Fibroblast of lung (primary cell): ENCODE measurements at regions not wholly inside any gene's neighbourhood (a gene's known extent, or its start where the extent isn't known, plus 50 kb on each side); places are given as distances from the start of the nearest gene placed in this dataset.

Experiments used
- DNase-seq, 2 donors: peaks; one replicate each; pipeline versions ENCODE4 v3.0.0 to v3.0.0-alpha.2; 2010; ENCODE audit warnings: low read depth in 2 of 2
- H2AFZ ChIP-seq: 2 replicates; pipeline ENCODE4 v1.5.1; 2012; ENCODE audit warnings: low read length, control low read depth, inconsistent platforms
- H3K27ac ChIP-seq: 2 replicates; pipeline ENCODE4 v1.5.1; 2011; ENCODE audit warnings: low read length, control low read depth; ENCODE audit not compliant: insufficient read depth
- H3K27me3 ChIP-seq: 2 replicates; pipeline ENCODE4 v1.5.1; 2011; ENCODE audit warnings: mild to moderate bottlenecking, low read length; ENCODE audit not compliant: control insufficient read depth, insufficient read depth
- H3K36me3 ChIP-seq: 2 replicates; pipeline ENCODE4 v1.5.1; 2011; ENCODE audit warnings: low read length; ENCODE audit not compliant: control insufficient read depth, insufficient read depth
- H3K4me1 ChIP-seq: 2 replicates; pipeline ENCODE4 v1.5.1; 2011; ENCODE audit warnings: low read length; ENCODE audit not compliant: control insufficient read depth, insufficient read depth; ENCODE audit errors: extremely low read depth
- H3K4me2 ChIP-seq: 2 replicates; pipeline ENCODE4 v1.5.1; 2011; ENCODE audit warnings: low read length, control low read depth; ENCODE audit not compliant: insufficient read depth; ENCODE audit errors: extremely low read depth
- H3K4me3 ChIP-seq, 4 experiments: fragments of 200-600 bp in 1 of 4; sonication (generic) in 1 of 4; replicated peaks in 1 of 4; 2 replicates each; pipeline ENCODE4 v1.5.1; 2011 to 2016; ENCODE audit warnings: low read length in 4 of 4, low read depth in 3 of 4, mild to moderate bottlenecking in 3 of 4, control low read depth in 2 of 4, inconsistent platforms in 1 of 4, mixed read lengths in 1 of 4; ENCODE audit not compliant: insufficient read depth in 1 of 4; ENCODE audit errors: control extremely low read depth in 1 of 4
- H3K79me2 ChIP-seq: 2 replicates; pipeline ENCODE4 v1.5.1; 2012; ENCODE audit warnings: mild to moderate bottlenecking, low read length, inconsistent platforms; ENCODE audit not compliant: control insufficient read depth, insufficient read depth
- H3K9ac ChIP-seq: 2 replicates; pipeline ENCODE4 v1.5.1; 2011; ENCODE audit warnings: mild to moderate bottlenecking, low read length, control low read depth; ENCODE audit not compliant: insufficient read depth
- H3K9me3 ChIP-seq: 2 replicates; pipeline ENCODE4 v1.5.1; 2012; ENCODE audit warnings: low read depth, low read length; ENCODE audit not compliant: control insufficient read depth, insufficient read depth
- H4K20me1 ChIP-seq: 2 replicates; pipeline ENCODE4 v1.5.1; 2011; ENCODE audit warnings: low read length; ENCODE audit not compliant: control insufficient read depth, insufficient read depth; ENCODE audit errors: extremely low read depth
- EZH2 ChIP-seq: IDR thresholded peaks from 2 replicates; pipeline ENCODE4 v1.5.1; 2012; ENCODE audit warnings: low read length, control low read depth, mild to moderate bottlenecking; ENCODE audit errors: missing control alignments
- TF ChIP-seq, protein P1 (sequence below), 2 donors: IDR thresholded peaks in 1 of 2; conservative IDR thresholded peaks in 1 of 2; 1 replicate in 1 of 2; 2 replicates in 1 of 2; pipeline ENCODE4 v1.5.1; 2011 to 2012; ENCODE audit warnings: low read length in 2 of 2, control low read depth in 1 of 2, inconsistent platforms in 1 of 2, low read depth in 1 of 2, mild to moderate bottlenecking in 1 of 2

DNA sequence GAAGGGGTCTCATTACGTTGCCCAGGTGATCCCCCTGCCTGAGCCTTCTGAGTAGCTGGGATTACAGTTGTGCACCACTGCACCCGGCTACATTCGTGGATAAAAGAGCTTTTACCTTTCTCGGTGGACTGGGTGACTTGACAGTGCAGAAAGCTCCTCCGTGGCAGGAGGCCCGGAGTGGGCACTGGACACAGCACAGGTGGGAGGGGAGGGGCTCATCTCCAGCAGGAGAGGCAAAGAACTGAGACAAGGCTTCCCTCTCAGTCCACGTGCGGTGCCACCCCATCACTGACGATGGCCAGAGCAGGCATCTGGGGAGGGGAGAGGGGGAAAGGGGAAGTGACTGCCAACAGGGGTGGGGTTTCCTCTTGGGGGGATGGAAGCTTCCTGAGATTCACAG, 118.4 kb downstream of the SHANK2 start:
- Histone ChIP-seq H2AFZ (no peak overlapping the region), H3K36me3 (no peaks in the 10 kb centered on the region), H3K79me2 (no peaks in the 10 kb centered on the region), H3K4me3 (no peak overlapping the region), H3K27me3 (no peaks in the 10 kb centered on the region), H3K27ac (no peak overlapping the region), H3K4me1 (no peaks in the 10 kb centered on the region), H3K9ac (no peak overlapping the region), H3K9me3 (no peaks in the 10 kb centered on the region), H3K4me2 (no peak overlapping the region), H4K20me1 (no peaks in the 10 kb centered on the region)
- no peak for DNase-seq
- TF ChIP-seq, protein P1, sequence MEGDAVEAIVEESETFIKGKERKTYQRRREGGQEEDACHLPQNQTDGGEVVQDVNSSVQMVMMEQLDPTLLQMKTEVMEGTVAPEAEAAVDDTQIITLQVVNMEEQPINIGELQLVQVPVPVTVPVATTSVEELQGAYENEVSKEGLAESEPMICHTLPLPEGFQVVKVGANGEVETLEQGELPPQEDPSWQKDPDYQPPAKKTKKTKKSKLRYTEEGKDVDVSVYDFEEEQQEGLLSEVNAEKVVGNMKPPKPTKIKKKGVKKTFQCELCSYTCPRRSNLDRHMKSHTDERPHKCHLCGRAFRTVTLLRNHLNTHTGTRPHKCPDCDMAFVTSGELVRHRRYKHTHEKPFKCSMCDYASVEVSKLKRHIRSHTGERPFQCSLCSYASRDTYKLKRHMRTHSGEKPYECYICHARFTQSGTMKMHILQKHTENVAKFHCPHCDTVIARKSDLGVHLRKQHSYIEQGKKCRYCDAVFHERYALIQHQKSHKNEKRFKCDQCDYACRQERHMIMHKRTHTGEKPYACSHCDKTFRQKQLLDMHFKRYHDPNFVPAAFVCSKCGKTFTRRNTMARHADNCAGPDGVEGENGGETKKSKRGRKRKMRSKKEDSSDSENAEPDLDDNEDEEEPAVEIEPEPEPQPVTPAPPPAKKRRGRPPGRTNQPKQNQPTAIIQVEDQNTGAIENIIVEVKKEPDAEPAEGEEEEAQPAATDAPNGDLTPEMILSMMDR (conservative IDR thresholded peaks at IDR 0.05 in 1 of 2, IDR thresholded peaks at IDR 0.05 in 1 of 2; ENCODE audit: low read depth in 1 of 2, low read length in 2 of 2) = no peak
- no peak for TF ChIP-seq EZH2

DNA sequence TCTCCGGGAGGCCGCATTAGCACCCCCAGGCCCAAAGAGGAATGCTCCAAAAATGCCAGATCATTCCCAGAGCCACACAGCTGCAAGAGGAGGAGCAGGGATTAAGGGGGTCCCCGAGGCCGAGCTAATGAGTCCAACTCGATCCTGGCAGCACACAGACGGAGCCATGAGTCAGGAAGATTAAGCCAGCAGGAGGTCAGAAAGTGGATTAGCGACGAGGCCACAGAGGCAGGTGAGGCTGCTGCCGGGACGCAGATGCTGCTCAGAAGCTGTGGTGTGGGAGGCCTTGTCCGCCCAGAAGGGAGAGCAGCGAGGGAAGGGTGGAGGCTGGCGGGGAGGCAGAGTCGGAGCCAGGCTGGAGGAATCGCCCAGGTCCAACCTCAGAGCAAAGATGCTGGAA, 120.5 kb downstream of the SHANK2 start:
- no peaks in the 10 kb centered on the region for H3K4me1 ChIP-seq
- no peak overlapping the region for H3K4me2 ChIP-seq
- H3K9me3 ChIP-seq = no peaks in the 10 kb centered on the region
- H3K9ac ChIP-seq = no peak overlapping the region
- TF ChIP-seq, protein P1 (conservative IDR thresholded peaks at IDR 0.05 in 1 of 2, IDR thresholded peaks at IDR 0.05 in 1 of 2; ENCODE audit: low read depth in 1 of 2, low read length in 2 of 2) = no peak
- no peak for TF ChIP-seq EZH2
- no peak overlapping the region for H3K27ac ChIP-seq
- H3K4me3 ChIP-seq = no peak overlapping the region
- no peaks in the 10 kb centered on the region for H3K27me3 ChIP-seq
- H2AFZ ChIP-seq = no peak overlapping the region
- H3K79me2 ChIP-seq = no peaks in the 10 kb centered on the region
- H3K36me3 ChIP-seq = no peaks in the 10 kb centered on the region
- no peaks in the 10 kb centered on the region for H4K20me1 ChIP-seq
- DNase-seq = no peak

DNA sequence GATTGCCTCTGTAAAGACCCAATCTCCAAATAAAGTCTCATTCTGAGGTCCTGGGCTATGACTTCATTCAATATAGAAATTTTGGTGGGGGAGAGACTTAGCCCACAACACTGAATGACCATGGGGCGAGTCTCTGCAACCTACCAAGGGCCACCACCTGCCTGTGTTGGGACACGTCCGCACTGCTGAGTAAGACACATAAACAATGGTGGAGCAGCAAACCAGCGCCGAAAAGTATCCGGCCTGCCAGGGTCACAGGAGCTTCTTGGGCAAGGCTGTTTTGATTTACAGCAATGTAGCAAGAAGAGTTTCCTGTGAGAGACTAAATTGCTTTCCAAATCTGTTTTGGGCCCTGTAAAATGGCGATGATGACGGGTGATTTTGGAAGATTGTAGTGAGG, 122.3 kb downstream of the SHANK2 start:
- H3K79me2 ChIP-seq = no peaks in the 10 kb centered on the region
- no peaks in the 10 kb centered on the region for H3K4me1 ChIP-seq
- no peak overlapping the region for H3K9ac ChIP-seq
- no peak overlapping the region for H2AFZ ChIP-seq
- TF ChIP-seq, protein P1 (conservative IDR thresholded peaks at IDR 0.05 in 1 of 2, IDR thresholded peaks at IDR 0.05 in 1 of 2; ENCODE audit: low read depth in 1 of 2, low read length in 2 of 2) = no peak
- no peak for TF ChIP-seq EZH2
- no peaks in the 10 kb centered on the region for H3K36me3 ChIP-seq
- DNase-seq = no peak
- no peaks in the 10 kb centered on the region for H4K20me1 ChIP-seq
- H3K4me2 ChIP-seq = no peak overlapping the region
- no peak overlapping the region for H3K27ac ChIP-seq
- H3K9me3 ChIP-seq = no peaks in the 10 kb centered on the region
- H3K27me3 ChIP-seq = no peaks in the 10 kb centered on the region
- H3K4me3 ChIP-seq = no peak overlapping the region
